ENCODE measurements at regions not wholly inside any gene's neighbourhood (a gene's known extent, or its start where the extent isn't known, plus 50 kb on each side); places are given as distances from the start of the nearest gene placed in this dataset.
"Not testable (repeated sequence)": the region's sequence is repeated elsewhere in the genome, so short reads cannot be mapped to it uniquely, and the experiment has no call there.

DNA sequence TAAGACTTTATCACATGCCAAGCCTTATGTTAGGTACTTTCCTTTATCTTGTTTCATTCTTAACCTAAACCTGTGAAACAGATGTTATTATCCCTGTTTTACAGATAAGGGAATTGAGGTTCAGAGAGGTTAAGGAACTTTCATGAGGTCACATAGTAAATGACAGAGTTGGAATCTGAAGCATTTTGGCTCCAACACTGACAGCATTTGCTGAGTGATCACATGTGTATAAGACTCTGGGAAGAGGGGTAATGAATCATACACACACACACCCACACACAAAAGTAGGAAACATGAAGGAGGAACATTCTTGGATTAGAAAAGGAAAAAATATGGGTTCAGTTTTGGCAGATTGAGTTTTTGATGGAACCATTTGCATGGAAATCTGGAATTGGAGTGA lies 212.5 kb downstream of the GJA1 start:
- DNase-seq: no peak

DNA sequence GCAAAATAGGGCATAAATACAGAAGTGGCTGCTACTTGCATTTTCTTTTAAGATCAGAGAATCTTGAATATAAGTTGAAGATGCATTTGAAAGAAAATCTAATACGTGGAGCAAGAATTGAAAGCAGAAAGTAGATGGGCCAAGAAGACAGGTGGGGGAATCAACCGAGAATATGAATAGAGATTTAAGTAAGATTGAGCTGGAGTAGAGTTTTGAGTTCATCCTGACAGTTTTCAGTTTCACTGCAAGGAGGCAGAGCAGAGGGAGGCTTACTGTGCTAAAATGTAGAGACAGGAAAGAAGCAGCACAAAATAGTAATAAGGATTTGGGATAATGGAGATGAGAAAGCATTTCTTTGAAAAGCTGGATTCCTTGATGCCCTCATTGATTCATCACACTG lies 214.5 kb downstream of the GJA1 start:
- DNase-seq: no peak

- no peak for DNase-seq
These were observed 216.0 kb downstream of the GJA1 start for GRCh38 chr6:121651420-121651819.

- DNase-seq: no peak
These were observed 216.8 kb downstream of the GJA1 start for GRCh38 chr6:121652223-121652622.

DNA sequence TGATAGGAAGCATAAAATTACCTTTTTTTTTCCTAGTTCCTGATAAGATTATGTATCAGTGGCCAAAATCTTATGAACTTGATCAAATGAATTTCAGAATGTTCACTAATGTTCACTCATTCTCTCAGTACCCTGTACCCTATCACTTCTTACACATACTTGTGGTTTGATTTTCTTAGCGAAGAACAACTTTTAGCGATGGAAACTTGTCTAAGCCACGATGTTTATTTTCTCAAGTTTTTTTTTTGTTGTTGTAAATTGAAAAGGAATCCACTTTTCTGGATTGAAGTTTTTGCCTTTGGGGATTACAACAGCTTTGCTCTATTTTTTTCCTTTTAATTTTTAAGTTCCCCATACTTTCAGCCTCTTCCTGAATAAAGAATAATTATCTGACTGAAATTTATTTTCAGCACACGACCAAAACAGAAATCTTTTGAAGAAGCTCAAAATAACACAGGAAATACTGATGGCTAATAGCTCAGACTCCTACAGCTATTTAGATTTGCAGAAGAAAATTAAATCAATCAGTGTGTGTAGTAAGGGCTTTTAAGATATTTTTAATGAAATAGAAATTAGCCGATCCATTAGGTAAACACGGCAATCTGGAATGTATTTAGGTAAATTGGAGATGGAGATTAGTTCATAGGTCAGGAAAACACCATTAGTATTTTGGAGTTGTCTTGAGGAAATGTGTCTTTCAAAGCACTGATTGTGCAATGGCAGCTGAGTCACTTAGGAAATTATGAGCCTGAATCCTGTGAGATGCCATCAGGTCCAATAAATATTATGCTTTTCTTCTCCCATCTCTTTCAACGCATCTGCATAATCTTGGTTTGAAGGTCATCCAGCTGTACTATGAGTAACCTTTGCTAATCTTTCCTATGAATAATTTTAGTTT lies 217.5 kb downstream of the GJA1 start:
- no peak for DNase-seq

GRCh38 chr6:121653624-121654008 lies 218.2 kb downstream of the GJA1 start:
- no peak for DNase-seq

GRCh38 chr6:121657972-121658371 lies 222.5 kb downstream of the GJA1 start:
- DNase-seq: no peak

- no peak for DNase-seq
These were observed 224.8 kb downstream of the GJA1 start for GRCh38 chr6:121660277-121660676.

DNA sequence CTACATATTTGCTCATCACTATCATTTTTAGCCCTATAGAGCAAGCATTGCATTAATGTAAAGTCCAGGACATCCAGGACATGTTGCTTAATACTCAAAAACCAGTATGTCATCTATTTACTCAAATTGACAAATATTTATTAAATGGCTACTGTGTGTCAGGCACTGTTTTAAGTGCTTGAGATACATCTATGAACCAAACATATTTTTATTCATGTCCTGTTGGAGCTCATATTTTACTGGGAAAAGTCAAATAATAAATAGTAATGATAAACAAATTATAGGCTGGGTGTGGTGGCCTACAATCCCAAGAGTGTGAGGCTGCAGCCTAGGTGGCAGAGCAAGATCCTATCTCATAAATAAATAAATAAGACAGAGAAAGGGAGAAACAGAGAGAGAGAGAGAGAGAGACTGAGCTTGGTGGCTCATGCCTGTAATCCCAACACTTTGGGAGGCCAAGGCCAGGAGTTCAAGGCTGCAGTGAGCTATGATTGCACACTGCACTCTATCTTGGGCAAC lies 227.9 kb downstream of the GJA1 start:
- DNase-seq: no peak

- DNase-seq: no peak
These were observed 228.7 kb downstream of the GJA1 start for GRCh38 chr6:121664158-121664557.

DNA sequence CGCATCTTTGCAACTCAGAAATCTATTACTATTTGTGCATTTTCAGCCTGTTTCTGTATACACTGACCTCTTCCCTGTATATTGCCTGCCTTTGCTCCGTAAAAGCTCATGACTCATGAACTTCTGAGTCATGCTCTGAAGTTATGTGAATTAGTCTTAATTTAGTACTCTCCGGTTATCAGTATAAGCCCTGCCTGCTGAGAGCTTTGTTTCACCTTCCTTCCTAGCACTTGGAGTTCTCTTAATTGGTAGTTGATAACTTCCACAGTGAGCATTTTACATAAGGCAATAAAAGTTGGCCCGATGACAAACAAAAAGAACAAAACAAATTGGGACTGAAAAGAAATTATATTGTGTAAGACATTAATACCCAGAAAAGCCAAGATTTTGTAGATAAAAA lies 231.4 kb downstream of the GJA1 start:
- DNase-seq: no peak

- DNase-seq: no peak
These were observed 232.8 kb downstream of the GJA1 start for GRCh38 chr6:121668259-121668658.

GRCh38 chr6:121670511-121670910 lies 235.1 kb downstream of the GJA1 start:
- no peak for DNase-seq

DNA sequence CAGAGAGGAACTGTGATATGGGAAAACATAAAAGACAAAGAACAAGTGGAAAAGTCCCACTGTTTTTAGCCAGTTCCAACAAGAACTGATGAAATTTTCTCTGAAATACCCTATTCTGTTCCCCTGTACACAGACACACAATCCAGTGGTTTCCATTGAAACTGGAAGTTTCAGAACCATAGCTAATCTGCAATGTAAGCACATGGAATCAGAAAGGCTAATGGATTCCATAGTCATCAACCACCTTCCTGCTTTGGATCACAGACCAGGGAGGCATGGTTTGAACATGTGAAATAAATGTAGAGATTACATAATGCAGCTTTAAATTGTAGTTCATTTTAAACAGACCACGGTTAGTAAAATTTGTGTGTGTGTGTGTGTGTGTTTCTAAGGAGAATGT lies 242.1 kb downstream of the GJA1 start:
- no peak for DNase-seq

GRCh38 chr6:121678245-121678644 lies 242.8 kb downstream of the GJA1 start:
- no peak for DNase-seq

DNA sequence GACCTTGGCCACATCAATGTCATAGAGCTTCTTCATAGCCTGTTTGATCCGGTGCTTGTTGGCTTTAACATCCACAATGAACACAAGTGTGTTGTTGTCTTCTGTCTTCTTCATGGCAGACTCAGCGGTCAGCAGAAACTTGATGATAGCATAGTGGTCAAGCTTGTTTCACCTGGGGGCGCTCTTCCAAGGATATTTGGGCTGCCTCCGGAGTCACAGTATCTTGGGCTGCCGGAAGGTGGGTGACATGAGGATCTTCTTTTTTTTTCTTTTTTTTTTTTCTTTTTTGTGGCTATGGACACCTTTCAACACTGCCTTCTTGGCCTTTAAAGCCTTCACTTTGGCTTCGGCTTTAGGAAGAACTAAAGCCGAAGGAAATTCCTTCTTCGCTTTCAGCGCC lies 244.6 kb downstream of the GJA1 start:
- DNase-seq: no peak

DNA sequence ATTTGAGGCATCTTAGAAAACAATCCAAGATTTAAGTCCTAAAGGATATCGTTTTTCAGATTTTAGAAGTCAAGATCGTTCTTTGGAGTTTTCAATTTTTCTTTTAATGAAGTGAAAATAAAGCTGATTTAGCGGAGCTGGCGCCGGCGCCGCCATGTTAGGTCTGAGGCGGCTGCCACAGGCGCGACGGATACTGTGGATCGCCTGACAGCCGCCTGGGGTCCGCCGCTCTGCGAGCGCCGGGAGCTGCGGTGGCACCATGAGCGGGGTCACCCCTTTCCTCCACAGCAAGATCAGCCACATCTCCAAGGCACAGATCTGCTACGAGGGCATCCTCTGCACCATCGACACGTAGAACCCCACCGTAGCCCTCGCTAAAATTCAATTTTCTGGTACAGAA lies 247.2 kb downstream of the GJA1 start:
- DNase-seq: no peak

- DNase-seq: not testable (repeated sequence)
These were observed 250.4 kb downstream of the GJA1 start for GRCh38 chr6:121685806-121686205.

DNA sequence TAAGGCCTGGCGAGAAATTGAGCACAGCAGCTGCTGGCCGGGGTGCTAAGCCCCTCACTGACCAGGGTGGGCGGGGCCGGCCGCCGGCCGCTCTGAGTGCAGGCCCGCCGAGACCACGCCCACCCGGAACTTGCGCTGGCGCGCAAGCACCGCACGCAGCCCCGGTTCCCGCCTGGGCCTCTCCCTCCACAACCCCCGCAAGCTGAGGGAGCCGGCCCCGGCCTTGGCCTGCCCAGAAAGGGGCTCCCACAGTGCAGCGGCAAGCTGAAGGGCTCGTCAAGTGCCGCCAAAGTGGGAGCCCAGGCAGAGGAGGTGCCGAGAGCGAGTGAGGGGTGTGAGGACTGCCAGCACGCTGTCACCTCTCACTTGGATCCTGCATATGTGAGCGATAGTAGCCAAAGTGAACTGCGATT lies 251.2 kb downstream of the GJA1 start:
- DNase-seq: peak; percentile 12

GRCh38 chr6:121688974-121689373 lies 253.5 kb downstream of the GJA1 start:
- DNase-seq: no peak

- DNase-seq: no peak
These were observed 255.7 kb downstream of the GJA1 start for GRCh38 chr6:121691126-121691551.

DNA sequence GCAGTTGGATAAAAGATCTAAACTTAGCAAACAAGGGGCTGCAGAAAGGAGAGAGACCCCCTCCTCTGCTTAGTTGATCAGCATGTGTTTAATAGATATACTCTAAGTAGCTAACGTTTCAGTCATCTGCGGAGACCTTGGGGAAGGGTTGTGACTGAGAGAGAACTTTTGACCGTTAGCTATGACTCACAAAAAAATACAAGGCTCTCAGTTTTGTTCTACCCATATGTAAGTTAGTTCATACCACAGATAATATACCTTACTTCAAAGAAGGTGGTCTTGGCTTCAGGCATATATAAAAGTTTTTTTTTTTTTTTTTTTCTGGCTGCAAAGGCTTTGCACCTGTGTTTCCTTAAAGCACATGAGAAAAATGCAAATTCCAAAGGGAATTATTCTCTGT lies 258.9 kb downstream of the GJA1 start:
- DNase-seq: no peak

DNA sequence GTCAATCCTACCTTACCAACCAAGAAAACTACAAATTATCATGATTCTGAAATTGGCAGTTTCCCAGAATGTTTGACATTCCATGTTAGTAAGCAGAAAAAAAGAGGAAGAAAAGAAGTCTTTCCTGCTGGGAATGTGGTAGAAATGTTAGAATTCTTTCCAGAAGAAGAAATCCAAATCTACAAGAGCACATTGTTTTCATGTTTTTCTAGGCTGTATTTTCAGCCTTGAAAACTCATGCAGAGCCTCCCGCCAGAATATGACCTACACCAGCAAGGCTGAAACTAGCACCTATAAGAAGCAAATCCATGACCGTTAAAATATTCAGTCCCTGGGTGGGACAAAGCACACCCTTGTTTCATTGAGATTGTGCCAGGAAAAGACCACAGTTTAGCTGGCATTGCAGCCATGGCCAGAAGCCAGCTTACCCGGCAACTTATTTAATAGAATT lies 259.4 kb downstream of the GJA1 start:
- no peak for DNase-seq

DNA sequence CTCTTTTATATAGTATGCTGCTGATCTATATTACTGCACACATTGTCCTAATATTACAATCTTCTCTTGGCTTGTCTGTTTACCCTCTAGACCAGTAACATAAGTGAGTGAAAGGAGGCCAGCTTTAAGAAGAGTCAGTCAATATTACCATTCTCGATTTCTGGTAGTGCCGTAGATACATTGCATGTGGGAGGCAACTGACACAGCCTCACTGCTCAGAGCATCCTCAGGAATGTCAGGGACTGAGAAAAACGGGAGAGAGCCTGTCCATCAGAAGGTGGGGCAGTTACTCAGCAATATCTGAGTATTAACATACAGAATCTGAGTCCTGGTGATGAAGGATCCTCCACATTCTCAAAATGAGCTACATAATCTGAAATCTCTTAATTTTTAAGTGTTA lies 259.9 kb downstream of the GJA1 start:
- DNase-seq: no peak

GRCh38 chr6:121697921-121698320 lies 262.5 kb downstream of the GJA1 start:
- DNase-seq: no peak
